Nephron progenitor cell (in vitro differentiated cells): ENCODE measurements at regions not wholly inside any gene's neighbourhood (a gene's known extent, or its start where the extent isn't known, plus 50 kb on each side); places are given as distances from the start of the nearest gene placed in this dataset.
A peak's percentile ranks its signal among the peaks of the same experiment; 100 is the strongest.

ENCODE experiments used
- DNase-seq: peaks from one replicate; pipeline ENCODE4 v3.0.0; 2021
- H3K27ac Mint-ChIP-seq: 2 replicates; pipeline ENCODE4 v1.8.0; 2021; ENCODE audit warnings: mild to moderate bottlenecking, moderate library complexity, mixed read lengths
- H3K27me3 Mint-ChIP-seq: 2 replicates; pipeline ENCODE4 v1.8.0; 2021; ENCODE audit warnings: mild to moderate bottlenecking, low read depth, mixed read lengths; ENCODE audit not compliant: poor library complexity
- H3K36me3 Mint-ChIP-seq: 2 replicates; pipeline ENCODE4 v1.8.0; 2021; ENCODE audit warnings: low read depth, mixed read lengths
- H3K4me1 Mint-ChIP-seq: 2 replicates; pipeline ENCODE4 v1.8.0; 2021; ENCODE audit warnings: mixed read lengths
- H3K4me3 Mint-ChIP-seq: 2 replicates; pipeline ENCODE4 v1.8.0; 2021; ENCODE audit warnings: mild to moderate bottlenecking, moderate library complexity, mixed read lengths
- H3K9me3 Mint-ChIP-seq: 2 replicates; pipeline ENCODE4 v1.8.0; 2021; ENCODE audit warnings: mild to moderate bottlenecking, moderate library complexity, mixed read lengths
- CTCF ChIP-seq: fragments of 200-600 bp; sonication (generic); IDR thresholded peaks from 2 replicates; pipeline ENCODE4 v1.5.0; 2021; ENCODE audit warnings: antibody characterized with exemption

GRCh38 chr3:73204841-73205240 is 143.4 kb downstream of the EBLN2 start:
- H3K36me3 Mint-ChIP-seq = no peaks in the 10 kb centered on the region
- H3K4me3 Mint-ChIP-seq = no peak overlapping the region

DNA sequence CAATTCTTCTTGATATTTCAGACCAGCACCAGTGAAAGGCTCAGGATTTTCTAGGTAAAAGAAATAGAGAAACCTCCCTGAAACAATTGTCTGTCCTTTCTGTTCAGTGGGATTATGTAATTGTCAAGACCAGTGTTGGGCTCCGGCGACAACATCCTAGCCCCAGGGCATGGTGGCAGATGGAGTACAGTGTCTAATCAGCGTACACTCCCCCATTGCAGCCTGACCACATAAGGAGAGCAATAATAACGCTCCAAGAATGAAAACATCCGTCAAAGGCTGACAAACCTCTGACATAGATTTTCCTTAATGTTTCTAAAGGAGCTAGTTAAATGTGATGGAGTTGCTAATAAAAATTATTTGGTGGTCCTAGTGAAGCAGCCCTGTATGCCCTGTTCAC is 144.6 kb downstream of the EBLN2 start:
- H3K27me3 Mint-ChIP-seq = no peaks in the 10 kb centered on the region
- DNase-seq = no peak
- no peak overlapping the region for H3K27ac Mint-ChIP-seq
- no peaks in the 10 kb centered on the region for H3K9me3 Mint-ChIP-seq
- H3K4me3 Mint-ChIP-seq = no peak overlapping the region
- no peaks in the 10 kb centered on the region for H3K36me3 Mint-ChIP-seq
- H3K4me1 Mint-ChIP-seq = peaks cover 31% of the 10 kb centered on the region
- TF ChIP-seq CTCF = no peak

More at GRCh38 chr3:73204841-73205240, 143.4 kb downstream of the EBLN2 start:
- no peak for DNase-seq
- TF ChIP-seq CTCF = no peak
- no peaks in the 10 kb centered on the region for H3K9me3 Mint-ChIP-seq
- no peaks in the 10 kb centered on the region for H3K27me3 Mint-ChIP-seq
- H3K4me1 Mint-ChIP-seq = peaks cover 38% of the 10 kb centered on the region
- H3K27ac Mint-ChIP-seq = no peak overlapping the region

- peaks cover 25% of the 10 kb centered on the region for H3K4me1 Mint-ChIP-seq
- TF ChIP-seq CTCF = no peak
- H3K9me3 Mint-ChIP-seq = peaks cover 7% of the 10 kb centered on the region
- no peaks in the 10 kb centered on the region for H3K36me3 Mint-ChIP-seq
- no peaks in the 10 kb centered on the region for H3K27me3 Mint-ChIP-seq
- H3K4me3 Mint-ChIP-seq = no peak overlapping the region
- H3K27ac Mint-ChIP-seq = no peak overlapping the region
- no peak for DNase-seq
These were observed 146.5 kb downstream of the EBLN2 start for GRCh38 chr3:73207946-73208440.

GRCh38 chr3:73210759-73211158 is 149.3 kb downstream of the EBLN2 start:
- no peak for TF ChIP-seq CTCF

DNA sequence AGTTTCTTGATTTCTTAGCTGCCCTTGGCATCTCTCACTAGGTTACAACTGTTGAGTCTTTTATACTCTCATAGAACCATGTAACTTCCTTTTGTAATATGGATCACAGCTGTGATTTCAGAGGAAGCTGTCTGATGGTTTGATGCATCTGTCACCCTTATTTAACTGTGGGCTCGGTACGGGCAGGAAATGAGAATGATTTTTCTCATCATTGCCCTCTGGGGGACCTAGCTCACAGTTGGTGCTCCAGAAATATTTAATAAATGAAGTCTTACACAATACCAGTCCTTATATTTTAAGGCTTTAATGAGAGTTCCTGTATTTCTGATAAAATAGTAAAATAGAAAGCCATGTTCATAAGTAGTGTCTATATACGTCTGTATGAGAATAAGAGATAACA is 151.2 kb downstream of the EBLN2 start:
- DNase-seq = no peak
- TF ChIP-seq CTCF = no peak
- peaks cover 1% of the 10 kb centered on the region for H3K27me3 Mint-ChIP-seq
- H3K4me1 Mint-ChIP-seq = peaks cover 19% of the 10 kb centered on the region
- peaks cover 7% of the 10 kb centered on the region for H3K36me3 Mint-ChIP-seq
- H3K9me3 Mint-ChIP-seq = peaks cover 17% of the 10 kb centered on the region
- no peak overlapping the region for H3K4me3 Mint-ChIP-seq
- no peak overlapping the region for H3K27ac Mint-ChIP-seq

More at GRCh38 chr3:73210759-73211158, 149.3 kb downstream of the EBLN2 start:
- H3K27ac Mint-ChIP-seq = peak overlapping the region; percentile 22
- no peak overlapping the region for H3K4me3 Mint-ChIP-seq
- H3K4me1 Mint-ChIP-seq = peaks cover 20% of the 10 kb centered on the region
- DNase-seq = no peak
- H3K27me3 Mint-ChIP-seq = no peaks in the 10 kb centered on the region
- H3K9me3 Mint-ChIP-seq = peaks cover 17% of the 10 kb centered on the region
- H3K36me3 Mint-ChIP-seq = peaks cover 7% of the 10 kb centered on the region

GRCh38 chr3:73213896-73214295 is 152.4 kb downstream of the EBLN2 start:
- Mint-ChIP-seq H3K36me3 (peaks cover 7% of the 10 kb centered on the region), H3K4me3 (no peak overlapping the region), H3K27ac (no peak overlapping the region), H3K9me3 (peaks cover 17% of the 10 kb centered on the region), H3K4me1 (peaks cover 13% of the 10 kb centered on the region), H3K27me3 (peaks cover 8% of the 10 kb centered on the region)
- no peak for TF ChIP-seq CTCF
- DNase-seq = no peak
